Testis (tissue), 2 donors: ENCODE measurements at regions not wholly inside any gene's neighbourhood (a gene's known extent, or its start where the extent isn't known, plus 50 kb on each side); places are given as distances from the start of the nearest gene placed in this dataset.
A peak's percentile ranks its signal among the peaks of the same experiment; 100 is the strongest.

ENCODE experiments used
- DNase-seq: peaks from one replicate; pipeline ENCODE4 v3.0.0-alpha.2; 2019
- H3K27ac ChIP-seq, 2 donors: fragments of 200-600 bp; sonication (generic); one replicate each; pipeline ENCODE4 v1.5.1; 2019
- H3K27me3 ChIP-seq: fragments of 200-600 bp; sonication (generic); one replicate; pipeline ENCODE4 v1.5.1; 2019
- H3K36me3 ChIP-seq: fragments of 200-600 bp; sonication (generic); one replicate; pipeline ENCODE4 v1.5.1; 2017; ENCODE audit warnings: low read depth; ENCODE audit errors: missing control alignments
- H3K4me1 ChIP-seq: fragments of 200-600 bp; sonication (generic); one replicate; pipeline ENCODE4 v1.5.1; 2019
- H3K4me3 ChIP-seq, 2 donors: fragments of 200-600 bp; sonication (generic); one replicate each; pipeline ENCODE4 v1.5.1; 2017 to 2019
- H3K9me3 ChIP-seq: fragments of 200-600 bp; sonication (generic); one replicate; pipeline ENCODE4 v1.5.1; 2017
- POLR2A ChIP-seq: fragments of 450-650 bp; IDR thresholded peaks from one replicate; pipeline ENCODE4 v1.6.1; 2017; ENCODE audit warnings: antibody characterized with exemption, mild to moderate bottlenecking, moderate library complexity
- WGBS, 2 donors: methylation state at CpG; one replicate each; pipeline ENCODE4 v1.1.5; 2018; 5-methylcytosine and 5-hydroxymethylcytosine counted together
- intact Hi-C: fragments of 100-400 bp; cut with DNase I; formaldehyde crosslinking; loops from one replicate; pipeline ENCODE4 v1.15.1; 2023; ENCODE audit warnings: low total_unique reads
- TF ChIP-seq, protein P1 (sequence below), 3 experiments: fragments of 450-650 bp in 2 of 3; fragments of 200-600 bp in 1 of 3; sonication (generic) in 1 of 3; IDR thresholded peaks; one replicate each; pipeline ENCODE4 v1.5.1; 2016 to 2019; ENCODE audit warnings: antibody characterized with exemption in 3 of 3, mild to moderate bottlenecking in 2 of 3, moderate library complexity in 1 of 3

DNA sequence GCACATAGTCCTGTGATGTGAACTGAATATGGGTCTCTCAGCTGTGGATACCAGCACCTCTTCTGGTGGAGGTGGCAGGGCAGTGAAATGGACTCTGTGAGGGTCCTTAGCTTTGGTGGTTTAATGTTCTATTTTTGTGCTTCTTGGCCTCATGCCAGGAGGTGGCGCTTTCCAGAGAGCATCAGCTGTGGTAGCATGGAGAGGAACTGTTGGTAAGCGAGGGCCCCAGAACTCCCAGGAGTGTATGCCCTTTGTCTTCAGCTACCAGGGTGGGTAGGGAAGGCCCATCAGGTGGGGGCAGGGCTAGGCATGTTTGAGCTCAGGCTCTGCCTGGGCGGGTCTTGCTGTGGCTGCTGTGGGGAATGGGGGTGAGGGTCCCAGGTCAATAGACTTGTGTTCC is 241.7 kb downstream of the AEBP2 start:
- no peaks in the 10 kb centered on the region for H3K27me3 ChIP-seq
- H3K36me3 ChIP-seq: no peaks in the 10 kb centered on the region
- no peaks in the 10 kb centered on the region for H3K9me3 ChIP-seq
- TF ChIP-seq POLR2A: no peak
- TF ChIP-seq, protein P1, sequence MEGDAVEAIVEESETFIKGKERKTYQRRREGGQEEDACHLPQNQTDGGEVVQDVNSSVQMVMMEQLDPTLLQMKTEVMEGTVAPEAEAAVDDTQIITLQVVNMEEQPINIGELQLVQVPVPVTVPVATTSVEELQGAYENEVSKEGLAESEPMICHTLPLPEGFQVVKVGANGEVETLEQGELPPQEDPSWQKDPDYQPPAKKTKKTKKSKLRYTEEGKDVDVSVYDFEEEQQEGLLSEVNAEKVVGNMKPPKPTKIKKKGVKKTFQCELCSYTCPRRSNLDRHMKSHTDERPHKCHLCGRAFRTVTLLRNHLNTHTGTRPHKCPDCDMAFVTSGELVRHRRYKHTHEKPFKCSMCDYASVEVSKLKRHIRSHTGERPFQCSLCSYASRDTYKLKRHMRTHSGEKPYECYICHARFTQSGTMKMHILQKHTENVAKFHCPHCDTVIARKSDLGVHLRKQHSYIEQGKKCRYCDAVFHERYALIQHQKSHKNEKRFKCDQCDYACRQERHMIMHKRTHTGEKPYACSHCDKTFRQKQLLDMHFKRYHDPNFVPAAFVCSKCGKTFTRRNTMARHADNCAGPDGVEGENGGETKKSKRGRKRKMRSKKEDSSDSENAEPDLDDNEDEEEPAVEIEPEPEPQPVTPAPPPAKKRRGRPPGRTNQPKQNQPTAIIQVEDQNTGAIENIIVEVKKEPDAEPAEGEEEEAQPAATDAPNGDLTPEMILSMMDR (IDR thresholded peaks at IDR 0.05): no peak
- H3K27ac ChIP-seq: no peak overlapping the region
- no peaks in the 10 kb centered on the region for H3K4me1 ChIP-seq
- no peak overlapping the region for H3K4me3 ChIP-seq
- no peak for DNase-seq
- intact Hi-C loops: no loop called here
- WGBS, 2 donors: 83 to 100% methylated on average over 1 to 3 of the region's 3 CpGs

DNA sequence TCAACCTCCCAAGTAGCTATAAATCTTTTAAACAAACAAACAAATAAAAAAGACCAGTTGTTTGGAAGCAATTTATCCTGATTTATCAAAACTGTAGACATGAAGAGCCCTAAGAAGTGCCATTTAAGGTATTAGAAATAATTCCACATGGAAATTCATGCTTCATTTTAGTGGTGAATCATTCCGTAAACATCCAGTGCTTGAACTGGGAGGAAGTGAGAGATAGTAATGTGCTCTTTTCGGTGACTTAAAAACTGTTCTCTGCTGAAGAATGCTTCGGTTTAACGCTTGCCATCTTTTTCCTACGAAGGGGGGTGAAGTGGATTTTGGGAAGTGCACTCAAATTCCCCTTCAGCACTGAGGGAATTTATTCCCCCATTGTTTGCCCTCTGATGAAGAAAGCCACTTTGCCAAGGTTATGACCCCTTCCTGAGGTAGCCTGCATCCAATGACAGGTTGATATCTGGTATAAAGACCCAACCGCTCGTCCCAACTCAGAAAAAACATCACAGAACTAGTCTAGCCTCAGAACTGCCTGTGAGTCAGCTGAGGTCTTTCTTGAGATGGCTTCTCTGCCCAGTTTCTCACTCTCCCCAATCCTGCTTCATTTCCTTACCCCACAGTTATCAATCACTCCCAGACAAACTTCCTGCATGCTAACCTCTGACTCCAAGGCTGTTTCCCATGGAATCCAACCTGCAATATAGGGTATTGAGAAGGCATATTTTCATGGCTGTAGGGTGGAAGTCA is 244.1 kb downstream of the AEBP2 start:
- no peaks in the 10 kb centered on the region for H3K4me1 ChIP-seq
- H3K36me3 ChIP-seq: no peaks in the 10 kb centered on the region
- no peak for DNase-seq
- no peak for TF ChIP-seq POLR2A
- TF ChIP-seq, protein P1 (IDR thresholded peaks at IDR 0.05): no peak
- 74 to 75% methylated on average over 7 of the region's 7 CpGs for WGBS, 2 donors
- intact Hi-C loops: no loop called here
- H3K27me3 ChIP-seq: no peaks in the 10 kb centered on the region
- no peak overlapping the region for H3K4me3 ChIP-seq
- H3K27ac ChIP-seq: no peak overlapping the region
- no peaks in the 10 kb centered on the region for H3K9me3 ChIP-seq

DNA sequence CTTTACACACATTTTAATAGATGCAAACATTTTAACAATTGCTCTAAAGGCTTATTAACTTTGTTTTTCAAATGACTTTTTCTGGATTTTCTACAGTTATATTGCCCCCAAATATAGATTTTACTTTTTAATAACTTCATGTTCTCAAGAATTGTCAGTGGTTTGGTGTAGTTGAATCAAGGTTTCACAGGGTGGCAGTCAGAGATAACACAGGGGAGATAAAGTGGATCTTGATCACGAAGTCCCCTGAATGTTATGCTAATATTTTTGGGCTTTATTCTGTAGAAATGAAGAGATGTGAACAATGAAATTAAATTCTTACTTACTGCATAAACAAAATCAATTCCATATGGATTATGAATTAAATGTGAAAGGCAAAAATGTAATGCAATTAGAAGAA is 248.1 kb downstream of the AEBP2 start:
- Histone ChIP-seq H3K27ac (no peak overlapping the region), H3K36me3 (no peaks in the 10 kb centered on the region), H3K9me3 (no peaks in the 10 kb centered on the region), H3K4me3 (no peak overlapping the region), H3K4me1 (no peaks in the 10 kb centered on the region), H3K27me3 (no peaks in the 10 kb centered on the region)
- DNase-seq: no peak
- TF ChIP-seq, protein P1 (IDR thresholded peaks at IDR 0.05): no peak
- TF ChIP-seq POLR2A: no peak
- intact Hi-C loops: no loop called here
- 65 to 72% methylated on average over 1 of the region's 1 CpG for WGBS, 2 donors

DNA sequence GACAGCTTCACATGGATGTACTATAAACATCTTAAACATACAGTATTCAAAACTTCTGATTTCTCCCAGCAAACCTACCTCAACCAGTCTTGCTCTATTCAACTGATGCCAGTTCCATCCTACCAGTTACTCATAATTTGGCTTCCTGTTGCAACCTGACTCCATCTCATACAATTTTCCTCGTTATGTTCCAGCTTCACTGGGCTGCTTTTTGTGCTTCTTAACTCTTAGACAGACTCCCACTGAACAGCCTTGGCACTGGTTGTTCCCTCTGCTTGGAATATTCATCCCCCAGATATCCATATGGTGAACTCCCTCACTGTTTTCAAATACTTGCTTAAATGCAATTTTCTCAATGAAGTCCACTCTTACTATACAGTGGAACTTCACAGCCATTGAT is 249.2 kb downstream of the AEBP2 start:
- Histone ChIP-seq H3K27me3 (no peaks in the 10 kb centered on the region), H3K4me1 (no peaks in the 10 kb centered on the region), H3K9me3 (no peaks in the 10 kb centered on the region), H3K36me3 (no peaks in the 10 kb centered on the region), H3K4me3 (no peak overlapping the region), H3K27ac (no peak overlapping the region)
- TF ChIP-seq, protein P1 (IDR thresholded peaks at IDR 0.05): no peak
- 41 to 45% methylated on average over 1 of the region's 1 CpG for WGBS, 2 donors
- intact Hi-C loops: no loop called here
- DNase-seq: no peak

DNA sequence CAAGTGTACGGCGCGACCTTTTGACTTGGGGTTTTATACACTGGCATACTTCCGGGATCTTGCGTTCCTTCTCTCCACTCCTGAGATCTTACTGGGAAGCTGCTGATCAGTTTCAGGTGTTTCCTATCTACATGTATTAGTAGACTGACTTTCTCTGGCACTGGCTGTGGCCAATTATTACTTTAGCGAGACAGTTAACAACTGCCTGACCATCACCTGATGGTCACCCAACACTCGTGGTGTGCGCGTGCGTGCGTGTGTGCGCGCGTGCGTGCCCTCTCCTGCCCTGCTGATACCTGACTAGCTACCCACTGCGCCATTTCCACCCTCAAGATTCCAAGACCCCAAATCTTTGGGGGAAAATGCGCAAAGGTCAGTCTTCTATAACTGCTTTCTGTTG is 249.9 kb downstream of the AEBP2 start:
- WGBS, 2 donors: 65 to 80% methylated on average over 17 of the region's 17 CpGs
- Histone ChIP-seq H3K4me1 (no peaks in the 10 kb centered on the region), H3K4me3 (peak overlapping the region; percentile 5 to 46), H3K36me3 (no peaks in the 10 kb centered on the region), H3K27ac (no peak overlapping the region), H3K27me3 (no peaks in the 10 kb centered on the region), H3K9me3 (no peaks in the 10 kb centered on the region)
- intact Hi-C loops: no loop called here
- TF ChIP-seq, protein P1 (IDR thresholded peaks at IDR 0.05): no peak
- TF ChIP-seq POLR2A: no peak
- DNase-seq: no peak
